ENCODE measurements at regions not wholly inside any gene's neighbourhood (a gene's known extent, or its start where the extent isn't known, plus 50 kb on each side); places are given as distances from the start of the nearest gene placed in this dataset.

GRCh38 chr3:99211309-99211708, 309.8 kb upstream of the DCBLD2 start:
- no peaks in the 10 kb centered on the region for H3K27me3 ChIP-seq
- no peak overlapping the region for H3K27ac ChIP-seq
- TF ChIP-seq, protein P1, sequence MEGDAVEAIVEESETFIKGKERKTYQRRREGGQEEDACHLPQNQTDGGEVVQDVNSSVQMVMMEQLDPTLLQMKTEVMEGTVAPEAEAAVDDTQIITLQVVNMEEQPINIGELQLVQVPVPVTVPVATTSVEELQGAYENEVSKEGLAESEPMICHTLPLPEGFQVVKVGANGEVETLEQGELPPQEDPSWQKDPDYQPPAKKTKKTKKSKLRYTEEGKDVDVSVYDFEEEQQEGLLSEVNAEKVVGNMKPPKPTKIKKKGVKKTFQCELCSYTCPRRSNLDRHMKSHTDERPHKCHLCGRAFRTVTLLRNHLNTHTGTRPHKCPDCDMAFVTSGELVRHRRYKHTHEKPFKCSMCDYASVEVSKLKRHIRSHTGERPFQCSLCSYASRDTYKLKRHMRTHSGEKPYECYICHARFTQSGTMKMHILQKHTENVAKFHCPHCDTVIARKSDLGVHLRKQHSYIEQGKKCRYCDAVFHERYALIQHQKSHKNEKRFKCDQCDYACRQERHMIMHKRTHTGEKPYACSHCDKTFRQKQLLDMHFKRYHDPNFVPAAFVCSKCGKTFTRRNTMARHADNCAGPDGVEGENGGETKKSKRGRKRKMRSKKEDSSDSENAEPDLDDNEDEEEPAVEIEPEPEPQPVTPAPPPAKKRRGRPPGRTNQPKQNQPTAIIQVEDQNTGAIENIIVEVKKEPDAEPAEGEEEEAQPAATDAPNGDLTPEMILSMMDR (IDR thresholded peaks at IDR 0.05): no peak
- no peak for TF ChIP-seq POLR2A (IDR thresholded peaks at IDR 0.05)
- no peak for TF ChIP-seq POLR2AphosphoS5 (IDR thresholded peaks at IDR 0.05; ENCODE audit: insufficient read depth in 1 of 2, low read depth in 1 of 2)
- no peak for DNase-seq (ENCODE audit: extremely low spot score in 2 of 2)
- no peak overlapping the region for H3K4me3 ChIP-seq
- intact Hi-C loops (cut with DNase I): no loop called here
- H3K4me1 ChIP-seq: no peaks in the 10 kb centered on the region
- no peaks in the 10 kb centered on the region for H3K9me3 ChIP-seq
- H3K36me3 ChIP-seq: no peaks in the 10 kb centered on the region

GRCh38 chr3:99199021-99199420, 297.5 kb upstream of the DCBLD2 start:
- no peaks in the 10 kb centered on the region for H3K36me3 ChIP-seq
- no peaks in the 10 kb centered on the region for H3K4me1 ChIP-seq

GRCh38 chr3:99191186-99191585, 289.7 kb upstream of the DCBLD2 start:
- intact Hi-C loops (cut with DNase I): no loop called here
- no peak for TF ChIP-seq POLR2AphosphoS5 (IDR thresholded peaks at IDR 0.05; ENCODE audit: insufficient read depth in 1 of 2, low read depth in 1 of 2)
- no peak for TF ChIP-seq POLR2A (IDR thresholded peaks at IDR 0.05)
- TF ChIP-seq, protein P1 (IDR thresholded peaks at IDR 0.05): no peak

More at GRCh38 chr3:99199021-99199420, 297.5 kb upstream of the DCBLD2 start:
- TF ChIP-seq, protein P1 (IDR thresholded peaks at IDR 0.05): no peak
- TF ChIP-seq POLR2A (IDR thresholded peaks at IDR 0.05) (no peak), POLR2AphosphoS5 (IDR thresholded peaks at IDR 0.05; ENCODE audit: insufficient read depth in 1 of 2, low read depth in 1 of 2) (no peak)
- intact Hi-C loops (cut with DNase I): no loop called here
- H3K27me3 ChIP-seq: no peaks in the 10 kb centered on the region
- H3K9me3 ChIP-seq: no peaks in the 10 kb centered on the region
- DNase-seq (ENCODE audit: extremely low spot score in 2 of 2): no peak
- no peak overlapping the region for H3K27ac ChIP-seq
- H3K4me3 ChIP-seq: no peak overlapping the region

GRCh38 chr3:99188936-99189335, 287.4 kb upstream of the DCBLD2 start:
- Histone ChIP-seq H3K27ac (no peak overlapping the region), H3K36me3 (no peaks in the 10 kb centered on the region), H3K27me3 (no peaks in the 10 kb centered on the region), H3K4me1 (no peaks in the 10 kb centered on the region), H3K9me3 (no peaks in the 10 kb centered on the region), H3K4me3 (no peak overlapping the region)
- intact Hi-C loops (cut with DNase I): no loop called here
- TF ChIP-seq, protein P1 (IDR thresholded peaks at IDR 0.05): no peak
- no peak for TF ChIP-seq POLR2AphosphoS5 (IDR thresholded peaks at IDR 0.05; ENCODE audit: insufficient read depth in 1 of 2, low read depth in 1 of 2)
- no peak for TF ChIP-seq POLR2A (IDR thresholded peaks at IDR 0.05)
- DNase-seq (ENCODE audit: extremely low spot score in 2 of 2): no peak

More at GRCh38 chr3:99191186-99191585, 289.7 kb upstream of the DCBLD2 start:
- Histone ChIP-seq H3K27me3 (no peaks in the 10 kb centered on the region), H3K36me3 (no peaks in the 10 kb centered on the region), H3K4me1 (no peaks in the 10 kb centered on the region), H3K27ac (no peak overlapping the region), H3K4me3 (no peak overlapping the region), H3K9me3 (no peaks in the 10 kb centered on the region)
- no peak for DNase-seq (ENCODE audit: extremely low spot score in 2 of 2)

DNA sequence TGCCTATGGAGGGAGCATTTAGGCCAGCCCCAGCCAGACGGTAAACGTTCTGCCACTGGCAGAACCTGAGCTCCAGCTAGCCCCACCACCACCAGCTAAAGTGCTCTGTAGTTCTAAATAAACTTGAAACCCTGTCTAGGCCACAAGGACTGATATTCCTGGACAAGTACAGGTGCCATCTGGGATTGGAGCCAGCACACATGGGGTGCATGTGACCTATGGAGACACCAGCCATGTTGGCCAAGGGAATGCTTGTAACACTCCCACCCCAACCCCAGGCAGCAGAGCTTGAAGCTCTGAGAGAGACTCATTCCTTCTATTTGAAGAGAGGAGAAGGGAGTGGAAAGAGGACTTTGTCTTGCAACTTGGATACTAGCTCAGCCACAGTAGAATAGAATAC, 284.5 kb upstream of the DCBLD2 start:
- no peaks in the 10 kb centered on the region for H3K36me3 ChIP-seq
- TF ChIP-seq, protein P1 (IDR thresholded peaks at IDR 0.05): no peak
- TF ChIP-seq POLR2A (IDR thresholded peaks at IDR 0.05): no peak
- no peak for TF ChIP-seq POLR2AphosphoS5 (IDR thresholded peaks at IDR 0.05; ENCODE audit: insufficient read depth in 1 of 2, low read depth in 1 of 2)
- H3K27ac ChIP-seq: no peak overlapping the region
- H3K9me3 ChIP-seq: no peaks in the 10 kb centered on the region
- no peaks in the 10 kb centered on the region for H3K27me3 ChIP-seq
- no peaks in the 10 kb centered on the region for H3K4me1 ChIP-seq
- H3K4me3 ChIP-seq: no peak overlapping the region
- DNase-seq (ENCODE audit: extremely low spot score in 2 of 2): no peak
- intact Hi-C loops (cut with DNase I): no loop called here
